Loucy (cell line): ENCODE measurements at regions not wholly inside any gene's neighbourhood (a gene's known extent, or its start where the extent isn't known, plus 50 kb on each side); places are given as distances from the start of the nearest gene placed in this dataset.

Experiments used
- CTCF ChIP-seq: fragments of 200-600 bp; sonication (generic); conservative IDR thresholded peaks from 2 replicates; pipeline ENCODE4 v1.5.1; 2014; ENCODE audit warnings: mild to moderate bottlenecking, antibody characterized with exemption, low read length
- EZH2phosphoT487 ChIP-seq: fragments of 200-600 bp; IDR thresholded peaks from 2 replicates; pipeline ENCODE4 v1.6.1; 2018; ENCODE audit warnings: antibody characterized with exemption, mild to moderate bottlenecking, moderate library complexity, borderline replicate concordance

- no peak for TF ChIP-seq CTCF
- no peak for TF ChIP-seq EZH2phosphoT487
Measured at GRCh38 chr4:177964061-177964460, 521.8 kb upstream of the AGA start.
